ENCODE measurements at regions not wholly inside any gene's neighbourhood (a gene's known extent, or its start where the extent isn't known, plus 50 kb on each side); places are given as distances from the start of the nearest gene placed in this dataset.

DNA sequence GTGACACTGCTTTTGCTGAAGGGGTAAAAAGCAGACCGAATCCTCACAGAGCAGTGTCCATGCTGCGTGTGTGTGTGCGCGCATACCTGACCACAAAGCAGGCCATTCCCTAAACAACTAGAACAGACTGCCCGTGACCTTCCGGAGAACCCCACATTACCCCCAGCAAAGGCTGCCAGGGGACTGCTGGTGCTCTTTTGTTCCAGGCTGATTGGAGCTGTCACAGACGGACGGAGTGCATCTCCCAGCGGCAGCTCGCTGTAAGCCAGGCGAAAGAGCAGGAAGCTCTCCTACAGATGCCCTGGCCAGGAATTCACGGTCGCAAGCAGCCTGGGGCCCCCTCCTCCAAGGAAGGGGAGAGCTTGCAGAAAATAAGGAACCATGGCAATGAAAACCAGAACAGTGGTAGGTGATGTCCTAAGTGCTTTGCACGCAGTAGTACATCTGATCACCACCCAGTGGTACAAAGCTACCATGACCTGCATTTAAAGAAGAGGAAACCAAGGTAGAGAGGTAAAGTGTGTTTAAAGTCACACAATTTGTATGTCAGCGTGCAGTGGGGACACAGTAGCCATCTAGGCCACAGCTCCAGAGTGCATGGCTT, 153.4 kb upstream of the DYNLRB2 start:
- TF ChIP-seq, protein P1, sequence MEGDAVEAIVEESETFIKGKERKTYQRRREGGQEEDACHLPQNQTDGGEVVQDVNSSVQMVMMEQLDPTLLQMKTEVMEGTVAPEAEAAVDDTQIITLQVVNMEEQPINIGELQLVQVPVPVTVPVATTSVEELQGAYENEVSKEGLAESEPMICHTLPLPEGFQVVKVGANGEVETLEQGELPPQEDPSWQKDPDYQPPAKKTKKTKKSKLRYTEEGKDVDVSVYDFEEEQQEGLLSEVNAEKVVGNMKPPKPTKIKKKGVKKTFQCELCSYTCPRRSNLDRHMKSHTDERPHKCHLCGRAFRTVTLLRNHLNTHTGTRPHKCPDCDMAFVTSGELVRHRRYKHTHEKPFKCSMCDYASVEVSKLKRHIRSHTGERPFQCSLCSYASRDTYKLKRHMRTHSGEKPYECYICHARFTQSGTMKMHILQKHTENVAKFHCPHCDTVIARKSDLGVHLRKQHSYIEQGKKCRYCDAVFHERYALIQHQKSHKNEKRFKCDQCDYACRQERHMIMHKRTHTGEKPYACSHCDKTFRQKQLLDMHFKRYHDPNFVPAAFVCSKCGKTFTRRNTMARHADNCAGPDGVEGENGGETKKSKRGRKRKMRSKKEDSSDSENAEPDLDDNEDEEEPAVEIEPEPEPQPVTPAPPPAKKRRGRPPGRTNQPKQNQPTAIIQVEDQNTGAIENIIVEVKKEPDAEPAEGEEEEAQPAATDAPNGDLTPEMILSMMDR (IDR thresholded peaks at IDR 0.05): no peak
- no peak for TF ChIP-seq POLR2A (IDR thresholded peaks at IDR 0.05)

Data from Peyer's patch (tissue), 4 donors.